ENCODE measurements at regions not wholly inside any gene's neighbourhood (a gene's known extent, or its start where the extent isn't known, plus 50 kb on each side); places are given as distances from the start of the nearest gene placed in this dataset.

DNA sequence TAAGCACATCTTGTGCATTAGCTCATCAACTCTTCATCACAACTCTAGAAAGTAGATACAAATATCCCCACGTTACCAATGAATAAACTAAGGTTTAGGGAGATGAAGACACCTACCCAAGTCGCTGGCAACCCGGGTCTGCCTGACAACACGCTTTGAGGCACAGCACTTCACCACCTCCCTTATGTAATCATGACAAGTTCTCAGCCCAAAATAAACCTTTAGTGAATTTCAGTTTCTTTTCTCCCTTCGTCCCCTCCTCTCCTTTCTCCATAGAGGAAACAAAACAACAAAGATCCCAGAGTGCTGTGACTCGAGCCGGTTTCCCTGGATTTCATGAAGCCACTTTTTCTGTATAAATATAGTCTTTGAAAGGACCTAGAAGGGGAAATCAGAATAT, 105.4 kb downstream of the MAFB start:
- no TSS peak for BruUV-seq (replicated peaks)
- Histone ChIP-seq H3K27me3 (ENCODE audit: low read length) (no peaks in the 10 kb centered on the region), H3K4me3 (ENCODE audit: low read length) (no peak overlapping the region), H3K9me2 (replicated peaks; ENCODE audit: low read length) (no peaks in the 10 kb centered on the region), H3K9ac (ENCODE audit: low read length) (no peak overlapping the region), H3K79me2 (ENCODE audit: low read length) (no peaks in the 10 kb centered on the region), H3K4me2 (ENCODE audit: low read length) (no peak overlapping the region), H3K36me3 (ENCODE audit: low read depth, low read length) (no peaks in the 10 kb centered on the region), H3K27ac (ENCODE audit: low read length) (no peak overlapping the region), H3K9me3 (ENCODE audit: low read length) (0 out of 2 replicates have a peak, but pooled peaks cover 4% of the 10 kb centered on the region), H3K4me1 (ENCODE audit: insufficient read depth, low read length) (no peaks in the 10 kb centered on the region), H4K20me1 (ENCODE audit: low read length) (no peaks in the 10 kb centered on the region), H2AFZ (ENCODE audit: low read length) (no peak overlapping the region), H3F3A (ENCODE audit: low read length, unreplicated experiment) (no peaks in the 10 kb centered on the region)
- ATAC-seq (no peak), DNase-seq (no peak)
- ChIA-PET CTCF (no interaction called here), POLR2A (ENCODE audit: unreplicated experiment) (no interaction called here)
- intact Hi-C loops (cut with micrococcal nuclease) = no loop called here
- no peak for TF ChIP-seq EZH2phosphoT487 (IDR thresholded peaks at IDR 0.05; ENCODE audit: borderline replicate concordance, low read length)

DNA sequence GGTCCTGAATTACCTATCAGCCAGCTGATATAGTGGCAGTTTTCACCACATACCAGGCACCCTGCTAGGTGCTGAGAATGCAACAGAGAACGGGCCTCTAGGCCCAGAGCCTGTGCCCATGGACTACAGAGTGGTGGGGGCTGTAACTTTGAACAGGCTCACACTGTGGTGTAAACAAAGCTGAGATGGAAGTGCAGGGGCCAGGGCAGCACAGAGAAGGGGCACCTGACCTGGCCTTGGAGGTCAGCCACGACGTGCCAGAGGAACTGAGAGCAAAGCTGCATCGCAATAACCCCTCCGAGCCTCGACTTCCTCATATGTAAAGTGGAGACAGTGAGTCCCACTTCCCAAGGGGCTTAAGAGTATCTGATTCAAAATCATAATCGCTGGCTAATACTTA, 105.8 kb downstream of the MAFB start:
- no peaks in the 10 kb centered on the region for H4K20me1 ChIP-seq (ENCODE audit: low read length)
- H2AFZ ChIP-seq (ENCODE audit: low read length) = no peak overlapping the region
- H3K9ac ChIP-seq (ENCODE audit: low read length) = no peak overlapping the region
- ATAC-seq (no peak), DNase-seq (no peak)
- H3K9me2 ChIP-seq (replicated peaks; ENCODE audit: low read length) = no peaks in the 10 kb centered on the region
- no peak overlapping the region for H3K4me2 ChIP-seq (ENCODE audit: low read length)
- H3K4me1 ChIP-seq (ENCODE audit: insufficient read depth, low read length) = no peaks in the 10 kb centered on the region
- H3K79me2 ChIP-seq (ENCODE audit: low read length) = no peaks in the 10 kb centered on the region
- H3K36me3 ChIP-seq (ENCODE audit: low read depth, low read length) = no peaks in the 10 kb centered on the region
- POLR2A ChIA-PET (ENCODE audit: unreplicated experiment) = no interaction called here
- H3K27ac ChIP-seq (ENCODE audit: low read length) = no peak overlapping the region
- H3F3A ChIP-seq (ENCODE audit: low read length, unreplicated experiment) = no peaks in the 10 kb centered on the region
- no peaks in the 10 kb centered on the region for H3K27me3 ChIP-seq (ENCODE audit: low read length)
- no peak overlapping the region for H3K4me3 ChIP-seq (ENCODE audit: low read length)
- 0 out of 2 replicates have a peak, but pooled peaks cover 4% of the 10 kb centered on the region for H3K9me3 ChIP-seq (ENCODE audit: low read length)
- no TSS peak for BruUV-seq (replicated peaks)
- TF ChIP-seq EZH2phosphoT487 (IDR thresholded peaks at IDR 0.05; ENCODE audit: borderline replicate concordance, low read length) = no peak
- TF ChIP-seq, protein P1, sequence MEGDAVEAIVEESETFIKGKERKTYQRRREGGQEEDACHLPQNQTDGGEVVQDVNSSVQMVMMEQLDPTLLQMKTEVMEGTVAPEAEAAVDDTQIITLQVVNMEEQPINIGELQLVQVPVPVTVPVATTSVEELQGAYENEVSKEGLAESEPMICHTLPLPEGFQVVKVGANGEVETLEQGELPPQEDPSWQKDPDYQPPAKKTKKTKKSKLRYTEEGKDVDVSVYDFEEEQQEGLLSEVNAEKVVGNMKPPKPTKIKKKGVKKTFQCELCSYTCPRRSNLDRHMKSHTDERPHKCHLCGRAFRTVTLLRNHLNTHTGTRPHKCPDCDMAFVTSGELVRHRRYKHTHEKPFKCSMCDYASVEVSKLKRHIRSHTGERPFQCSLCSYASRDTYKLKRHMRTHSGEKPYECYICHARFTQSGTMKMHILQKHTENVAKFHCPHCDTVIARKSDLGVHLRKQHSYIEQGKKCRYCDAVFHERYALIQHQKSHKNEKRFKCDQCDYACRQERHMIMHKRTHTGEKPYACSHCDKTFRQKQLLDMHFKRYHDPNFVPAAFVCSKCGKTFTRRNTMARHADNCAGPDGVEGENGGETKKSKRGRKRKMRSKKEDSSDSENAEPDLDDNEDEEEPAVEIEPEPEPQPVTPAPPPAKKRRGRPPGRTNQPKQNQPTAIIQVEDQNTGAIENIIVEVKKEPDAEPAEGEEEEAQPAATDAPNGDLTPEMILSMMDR (conservative IDR thresholded peaks at IDR 0.05; ENCODE audit: low read depth, low read length) = no peak
- TF ChIP-seq EZH2 (IDR thresholded peaks at IDR 0.05; ENCODE audit: low read length, unreplicated experiment) = no peak
- CTCF ChIA-PET = no interaction called here
- intact Hi-C loops (cut with micrococcal nuclease) = no loop called here

DNA sequence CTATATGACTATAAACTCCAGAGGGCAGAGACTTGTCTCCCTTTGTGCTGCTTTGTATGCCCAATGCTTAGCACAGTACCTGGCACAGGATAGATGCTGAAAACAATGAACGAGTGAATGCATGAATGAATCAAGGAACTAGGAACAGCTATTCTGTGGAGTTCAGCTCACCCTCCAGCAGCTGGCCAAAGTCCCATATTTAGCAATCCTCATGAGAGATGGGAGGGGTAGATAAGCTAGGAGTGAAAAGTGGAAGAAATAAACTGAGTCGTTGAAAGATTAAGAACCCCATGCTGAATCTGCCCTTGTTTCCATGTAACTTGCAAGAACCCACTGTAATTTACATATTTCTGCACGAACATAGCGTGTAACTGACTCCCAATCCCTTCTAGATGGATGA, 106.5 kb downstream of the MAFB start:
- no peak for ATAC-seq
- Histone ChIP-seq H3K79me2 (ENCODE audit: low read length) (no peaks in the 10 kb centered on the region), H3K9me3 (ENCODE audit: low read length) (0 out of 2 replicates have a peak, but pooled peaks cover 4% of the 10 kb centered on the region), H3K27ac (ENCODE audit: low read length) (no peak overlapping the region), H3K4me3 (ENCODE audit: low read length) (no peak overlapping the region), H2AFZ (ENCODE audit: low read length) (no peak overlapping the region), H3K9me2 (replicated peaks; ENCODE audit: low read length) (no peaks in the 10 kb centered on the region), H3K4me1 (ENCODE audit: insufficient read depth, low read length) (no peaks in the 10 kb centered on the region), H3K36me3 (ENCODE audit: low read depth, low read length) (no peaks in the 10 kb centered on the region), H4K20me1 (ENCODE audit: low read length) (no peaks in the 10 kb centered on the region), H3K4me2 (ENCODE audit: low read length) (no peak overlapping the region), H3K27me3 (ENCODE audit: low read length) (no peaks in the 10 kb centered on the region), H3F3A (ENCODE audit: low read length, unreplicated experiment) (no peaks in the 10 kb centered on the region), H3K9ac (ENCODE audit: low read length) (no peak overlapping the region)
- ChIA-PET POLR2A (ENCODE audit: unreplicated experiment) (no interaction called here), CTCF (no interaction called here)
- TF ChIP-seq EZH2phosphoT487 (IDR thresholded peaks at IDR 0.05; ENCODE audit: borderline replicate concordance, low read length) = no peak
- TF ChIP-seq, protein P1 (conservative IDR thresholded peaks at IDR 0.05; ENCODE audit: low read depth, low read length) = no peak
- no peak for TF ChIP-seq EZH2 (IDR thresholded peaks at IDR 0.05; ENCODE audit: low read length, unreplicated experiment)
- intact Hi-C loops (cut with micrococcal nuclease) = no loop called here
- no TSS peak for BruUV-seq (replicated peaks)
- no peak for DNase-seq
